ENCODE measurements at regions not wholly inside any gene's neighbourhood (a gene's known extent, or its start where the extent isn't known, plus 50 kb on each side); places are given as distances from the start of the nearest gene placed in this dataset.

- ATAC-seq (no peak), DNase-seq (no peak)
- Histone ChIP-seq H3K36me3 (ENCODE audit: low read depth) (no peaks in the 10 kb centered on the region), H3K9me3 (peaks cover 8% of the 10 kb centered on the region), H3K4me1 (ENCODE audit: low read depth) (no peaks in the 10 kb centered on the region), H3K4me3 (no peak overlapping the region)
- intact Hi-C loops (cut with DNase I, micrococcal nuclease), result no loop called here
- no peak for TF ChIP-seq CTCF (IDR thresholded peaks at IDR 0.05)
Observed at GRCh38 chr9:80401243-80401642, 829.5 kb downstream of the TLE4 start.

- DNase-seq (no peak), ATAC-seq (no peak)
- TF ChIP-seq CTCF (IDR thresholded peaks at IDR 0.05), result no peak
- Histone ChIP-seq H3K4me1 (ENCODE audit: low read depth) (no peaks in the 10 kb centered on the region), H3K4me3 (no peak overlapping the region), H3K9me3 (peaks cover 8% of the 10 kb centered on the region), H3K36me3 (ENCODE audit: low read depth) (no peaks in the 10 kb centered on the region)
- intact Hi-C loops (cut with DNase I, micrococcal nuclease), result no loop called here
Observed at GRCh38 chr9:80400624-80401230, 829.0 kb downstream of the TLE4 start.

GRCh38 chr9:80399606-80400005, 827.8 kb downstream of the TLE4 start:
- no peak for ATAC-seq
- no peak for DNase-seq
- Histone ChIP-seq H3K4me1 (ENCODE audit: low read depth) (no peaks in the 10 kb centered on the region), H3K9me3 (peaks cover 9% of the 10 kb centered on the region), H3K4me3 (no peak overlapping the region), H3K36me3 (ENCODE audit: low read depth) (no peaks in the 10 kb centered on the region)
- intact Hi-C loops (cut with DNase I, micrococcal nuclease), result no loop called here
- no peak for TF ChIP-seq CTCF (IDR thresholded peaks at IDR 0.05)

- H3K9me3 ChIP-seq, result no peaks in the 10 kb centered on the region
- ATAC-seq (no peak), DNase-seq (no peak)
- no peaks in the 10 kb centered on the region for H3K36me3 ChIP-seq (ENCODE audit: low read depth)
- intact Hi-C loops (cut with DNase I, micrococcal nuclease), result no loop called here
- H3K4me1 ChIP-seq (ENCODE audit: low read depth), result no peaks in the 10 kb centered on the region
- TF ChIP-seq CTCF (IDR thresholded peaks at IDR 0.05), result no peak
- no peak overlapping the region for H3K4me3 ChIP-seq
Observed at GRCh38 chr9:80387828-80388227, 816.1 kb downstream of the TLE4 start.

- DNase-seq (no peak), ATAC-seq (no peak)
- no peaks in the 10 kb centered on the region for H3K4me1 ChIP-seq (ENCODE audit: low read depth)
- no peaks in the 10 kb centered on the region for H3K9me3 ChIP-seq
- H3K4me3 ChIP-seq, result no peak overlapping the region
- no peaks in the 10 kb centered on the region for H3K36me3 ChIP-seq (ENCODE audit: low read depth)
- no peak for TF ChIP-seq CTCF (IDR thresholded peaks at IDR 0.05)
- intact Hi-C loops (cut with DNase I, micrococcal nuclease), result no loop called here
Observed at GRCh38 chr9:80385246-80385645, 813.5 kb downstream of the TLE4 start.

GRCh38 chr9:80383331-80383730, 811.6 kb downstream of the TLE4 start:
- no peak for TF ChIP-seq CTCF (IDR thresholded peaks at IDR 0.05)
- Histone ChIP-seq H3K4me3 (no peak overlapping the region), H3K36me3 (ENCODE audit: low read depth) (no peaks in the 10 kb centered on the region), H3K9me3 (peaks cover 4% of the 10 kb centered on the region), H3K4me1 (ENCODE audit: low read depth) (no peaks in the 10 kb centered on the region)
- intact Hi-C loops (cut with DNase I, micrococcal nuclease), result no loop called here
- no peak for ATAC-seq
- no peak for DNase-seq
